HG03558 (cell line): ENCODE measurements at regions not wholly inside any gene's neighbourhood (a gene's known extent, or its start where the extent isn't known, plus 50 kb on each side); places are given as distances from the start of the nearest gene placed in this dataset.
"Not testable (repeated sequence)": the region's sequence is repeated elsewhere in the genome, so short reads cannot be mapped to it uniquely, and the experiment has no call there.

Source experiments
- ATAC-seq: cut with Tn5 transposase; IDR thresholded peaks from one replicate; pipeline ENCODE4 v1.9.1; 2021; ENCODE audit warnings: moderate number of reproducible peaks; ENCODE audit not compliant: unreplicated experiment; ENCODE audit errors: extremely low read depth

GRCh38 chr2:116891191-116891590, 923.3 kb upstream of the DDX18 start:
- no peak for ATAC-seq

- ATAC-seq: no peak
These were observed 903.0 kb upstream of the DDX18 start for GRCh38 chr2:116911540-116911939.

DNA sequence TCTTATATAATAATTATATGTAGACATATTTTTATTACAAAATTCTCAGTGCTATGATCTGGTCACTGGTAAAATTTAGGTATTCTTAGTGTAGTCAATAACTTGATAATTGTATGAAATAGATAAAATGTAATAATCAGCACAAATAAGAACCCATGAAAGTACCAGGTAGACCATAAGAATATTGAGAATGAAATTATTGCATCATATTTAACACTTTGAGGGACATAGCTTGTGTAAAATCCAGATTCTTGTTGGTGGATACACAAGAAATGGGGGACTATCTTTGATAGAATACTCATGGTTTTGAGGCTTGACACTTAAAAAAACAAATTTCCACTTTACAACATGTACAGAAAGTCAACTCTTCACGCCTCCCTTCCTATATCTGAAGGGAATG, 898.8 kb upstream of the DDX18 start:
- ATAC-seq: no peak

DNA sequence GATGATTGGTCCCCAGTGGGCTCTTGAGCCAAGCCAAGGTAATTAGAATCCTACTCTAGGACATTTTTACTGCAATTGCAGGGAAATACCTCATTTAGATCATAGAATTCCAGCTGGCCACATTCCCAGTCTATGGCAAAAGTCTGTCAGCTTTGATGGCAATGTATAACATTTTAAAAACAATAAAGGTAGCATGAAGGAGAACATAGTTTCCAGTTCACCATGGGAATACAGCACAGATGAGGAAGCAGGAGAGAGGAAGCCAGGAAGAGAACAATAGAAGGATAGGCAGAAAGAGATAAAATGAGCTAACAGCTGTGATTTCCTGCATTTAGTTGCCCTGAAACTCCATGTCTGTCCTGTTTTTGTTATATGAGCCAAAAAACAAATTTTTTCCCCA, 897.3 kb upstream of the DDX18 start:
- ATAC-seq: no peak

GRCh38 chr2:116918574-116918973, 895.9 kb upstream of the DDX18 start:
- no peak for ATAC-seq

DNA sequence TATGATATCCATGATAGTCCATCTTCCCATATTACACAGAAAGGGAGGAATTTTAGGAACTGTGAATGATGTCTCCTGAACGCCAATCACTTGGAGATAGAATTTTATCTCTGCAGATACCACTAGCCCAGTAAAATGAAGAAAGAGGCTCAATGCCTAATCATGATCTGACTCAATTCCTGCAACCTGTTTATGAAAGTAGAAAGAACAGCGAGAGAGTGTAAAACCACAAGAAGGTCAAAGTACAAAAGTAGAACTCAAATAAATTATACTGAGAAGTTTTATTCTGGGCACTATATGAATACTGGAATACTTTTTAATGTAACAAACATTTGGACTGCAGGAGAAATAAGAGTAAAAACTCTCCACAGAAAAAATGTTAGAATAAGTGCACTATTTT, 892.1 kb upstream of the DDX18 start:
- no peak for ATAC-seq

DNA sequence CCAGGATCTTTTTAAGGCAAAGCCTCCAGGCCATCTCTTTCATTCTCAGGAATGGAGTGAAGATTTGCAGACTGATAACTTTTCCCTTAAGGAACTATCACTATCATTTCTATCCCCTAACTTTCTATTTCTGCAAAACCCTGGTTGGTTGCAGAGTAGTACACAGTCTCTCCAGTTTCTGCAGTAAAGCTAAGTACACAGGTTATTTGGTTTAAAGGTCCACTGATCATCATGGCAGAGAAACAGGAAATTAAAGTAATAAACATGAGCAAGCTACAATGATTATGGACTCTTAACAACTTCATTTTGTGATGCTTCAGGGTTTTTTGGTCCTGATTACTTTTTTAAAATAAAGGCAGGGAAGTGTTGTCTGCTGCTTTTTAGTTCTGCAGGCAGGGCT, 890.0 kb upstream of the DDX18 start:
- no peak for ATAC-seq

GRCh38 chr2:116935097-116935814, 879.2 kb upstream of the DDX18 start:
- ATAC-seq: no peak

- ATAC-seq: no peak
These were observed 866.2 kb upstream of the DDX18 start for GRCh38 chr2:116948258-116948657.

DNA sequence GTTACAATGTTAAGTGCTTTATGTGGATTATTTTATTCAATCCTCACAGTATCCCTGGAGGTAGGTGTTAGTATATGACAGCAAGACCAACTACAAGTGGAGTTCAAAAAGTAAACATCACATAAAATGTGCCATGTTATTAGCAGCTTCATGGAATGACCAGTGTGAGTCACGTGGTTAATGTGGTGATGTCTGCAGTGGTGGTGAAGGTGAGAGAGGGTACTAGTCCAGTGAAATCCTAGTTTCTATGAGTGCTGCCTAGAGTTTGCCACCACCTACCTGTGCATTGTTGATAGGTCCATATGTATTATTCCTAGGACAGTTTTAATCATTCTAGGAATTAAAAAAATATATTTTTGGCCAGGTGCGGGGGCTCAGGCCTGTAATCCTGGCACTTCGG, 865.2 kb upstream of the DDX18 start:
- no peak for ATAC-seq

DNA sequence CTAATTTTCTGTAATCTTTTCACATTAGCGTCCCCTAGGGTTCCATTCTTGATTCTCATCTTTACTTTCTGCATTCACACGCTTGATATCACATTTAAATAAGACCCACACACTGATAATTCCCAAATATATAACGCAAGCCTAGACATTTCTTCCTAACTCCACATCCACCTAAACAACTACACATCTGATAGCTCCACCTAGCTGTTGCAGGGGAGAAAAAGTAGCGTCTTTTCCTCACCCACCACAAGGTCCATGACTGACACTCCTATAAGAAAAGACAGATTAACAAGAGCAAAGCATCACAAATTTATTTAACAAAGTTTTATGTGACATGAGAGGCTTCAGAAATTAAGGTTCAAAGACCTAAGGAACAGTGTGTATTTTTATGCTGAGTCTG, 862.2 kb upstream of the DDX18 start:
- no peak for ATAC-seq

- no peak for ATAC-seq
These were observed 858.8 kb upstream of the DDX18 start for GRCh38 chr2:116955646-116956045.

DNA sequence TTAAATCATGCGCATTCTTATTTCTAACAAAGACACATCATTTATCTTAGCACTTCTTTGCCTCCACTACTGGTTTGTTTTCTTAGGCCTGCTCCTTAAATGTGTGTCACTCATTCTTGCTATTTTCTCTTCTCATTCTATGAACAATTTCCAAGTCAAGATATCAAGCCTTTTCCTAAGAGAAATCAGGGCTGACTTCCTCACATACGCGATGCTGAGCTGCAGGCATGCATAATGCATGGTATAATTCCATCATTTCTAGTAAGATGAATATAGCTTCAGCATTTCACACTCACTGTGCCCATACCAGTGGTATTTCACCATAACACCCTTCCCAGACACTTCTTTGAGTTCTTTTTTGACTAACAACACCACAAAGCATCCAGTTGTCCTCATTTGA, 838.9 kb upstream of the DDX18 start:
- no peak for ATAC-seq

- ATAC-seq: no peak
These were observed 834.4 kb upstream of the DDX18 start for GRCh38 chr2:116979916-116980764.

- ATAC-seq: no peak
These were observed 827.0 kb upstream of the DDX18 start for GRCh38 chr2:116987447-116987846.

- no peak for ATAC-seq
These were observed 826.2 kb upstream of the DDX18 start for GRCh38 chr2:116988303-116988702.

GRCh38 chr2:117019357-117019756, 795.1 kb upstream of the DDX18 start:
- ATAC-seq: no peak

DNA sequence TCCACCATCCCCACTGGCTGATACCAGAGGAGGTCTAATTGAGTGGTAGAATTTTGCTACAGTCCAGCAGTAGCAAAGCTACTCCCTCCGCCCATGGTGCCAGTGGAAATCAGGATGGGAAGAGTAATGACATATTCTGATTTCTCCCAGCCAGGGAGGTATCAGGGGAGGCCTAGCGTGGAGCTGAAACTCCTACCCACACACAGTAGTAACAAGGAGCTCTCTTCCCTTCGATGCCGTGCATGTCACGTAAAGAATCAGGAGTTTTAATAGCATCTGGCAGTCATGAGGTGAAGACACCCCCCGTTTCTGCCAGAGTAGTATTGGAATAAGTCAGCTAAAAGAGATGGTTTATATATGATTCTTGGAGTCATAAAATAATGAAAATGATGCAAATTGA, 786.8 kb upstream of the DDX18 start:
- ATAC-seq: no peak

GRCh38 chr2:117028708-117029107, 785.8 kb upstream of the DDX18 start:
- ATAC-seq: not testable (repeated sequence)

DNA sequence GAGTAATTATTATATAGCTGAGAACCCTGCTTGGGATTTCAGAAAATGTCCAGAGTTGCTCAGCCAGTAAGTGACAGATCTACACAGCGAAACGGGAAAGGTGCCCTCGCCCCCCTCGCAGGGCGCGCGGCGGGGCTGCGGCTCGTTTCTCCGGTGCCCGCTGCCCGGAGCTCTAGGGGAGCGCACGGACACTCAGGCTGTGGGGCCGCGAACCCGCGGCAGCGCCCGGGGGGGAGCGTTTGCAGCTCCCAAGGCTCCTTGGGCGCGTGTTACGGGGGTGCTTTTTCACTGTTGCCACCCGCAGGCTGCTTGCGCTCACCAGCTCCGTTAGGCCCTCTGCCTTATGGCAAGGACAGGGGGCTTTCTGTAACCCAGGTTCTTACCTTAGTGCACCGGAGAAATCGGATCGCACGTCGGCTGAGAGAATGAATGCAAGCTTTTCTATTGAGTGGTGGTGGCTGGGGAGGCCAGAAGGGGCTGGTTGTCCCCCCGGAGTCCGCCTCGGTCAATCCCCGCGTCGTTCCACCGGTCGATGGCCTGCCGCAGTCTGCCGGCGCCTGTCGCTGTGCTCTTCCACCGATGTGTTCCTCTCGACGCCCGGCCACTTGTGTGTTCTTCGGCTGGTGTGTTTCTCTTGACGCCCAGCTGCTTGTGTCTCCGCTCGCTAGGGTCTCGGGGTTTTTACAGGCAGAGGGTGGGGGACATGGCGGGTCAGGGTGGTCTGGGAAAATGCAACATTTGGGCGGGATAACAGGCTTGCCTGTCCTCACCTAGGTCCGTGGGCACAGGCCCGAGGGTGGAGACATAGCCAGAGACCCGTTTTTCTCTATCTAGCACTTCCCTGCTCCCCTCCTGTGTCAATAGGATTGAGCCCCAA, 758.8 kb upstream of the DDX18 start:
- no peak for ATAC-seq

- no peak for ATAC-seq
These were observed 758.1 kb upstream of the DDX18 start for GRCh38 chr2:117056376-117056748.
